ENCODE measurements at regions not wholly inside any gene's neighbourhood (a gene's known extent, or its start where the extent isn't known, plus 50 kb on each side); places are given as distances from the start of the nearest gene placed in this dataset.
"Not testable (repeated sequence)": the region's sequence is repeated elsewhere in the genome, so short reads cannot be mapped to it uniquely, and the experiment has no call there.

- no peak overlapping the region for H3K4me3 ChIP-seq
- H3K36me3 ChIP-seq = no peaks in the 10 kb centered on the region
- intact Hi-C loops (cut with DNase I; ENCODE audit: low total_unique reads) (no loop called here), in situ Hi-C loops (cut with MboI; ENCODE audit: low pct_ligation_motif_present in 1 of 4, low pct_unique_long_range_greater_than_20kb in 1 of 4, low sequenced_read_pairs in 3 of 4) (no loop called here)
- no peaks in the 10 kb centered on the region for H3K27me3 ChIP-seq
- WGBS, 2 donors (ENCODE audit: low coverage in 1 of 2) = 73 to 85% methylated on average over 2 to 6 of the region's 6 CpGs
- no peak overlapping the region for H3K27ac ChIP-seq
- H3K4me1 ChIP-seq = no peaks in the 10 kb centered on the region
- H3K9me3 ChIP-seq = no peaks in the 10 kb centered on the region
- DNase-seq = no peak
- no peak for TF ChIP-seq CTCF (IDR thresholded peaks at IDR 0.05)
- no peak for TF ChIP-seq POLR2A (IDR thresholded peaks at IDR 0.05)
- TF ChIP-seq POLR2AphosphoS5 (IDR thresholded peaks at IDR 0.05) = no peak
- no peak for TF ChIP-seq EP300 (IDR thresholded peaks at IDR 0.05; ENCODE audit: low read depth)
These were observed 163.3 kb upstream of the THBS1 start for GRCh38 chr15:39417366-39418134.

- no peaks in the 10 kb centered on the region for H3K27me3 ChIP-seq
These were observed 161.2 kb upstream of the THBS1 start for GRCh38 chr15:39419651-39420050.

GRCh38 chr15:39420123-39420852 is 160.6 kb upstream of the THBS1 start:
- H3K27me3 ChIP-seq; H3K27ac ChIP-seq; H3K4me1 ChIP-seq; H3K9me3 ChIP-seq; DNase-seq; H3K4me3 ChIP-seq; intact Hi-C loops (cut with DNase I; ENCODE audit: low total_unique reads); in situ Hi-C loops (cut with MboI; ENCODE audit: low pct_ligation_motif_present in 1 of 4, low pct_unique_long_range_greater_than_20kb in 1 of 4, low sequenced_read_pairs in 3 of 4); H3K36me3 ChIP-seq: not testable (repeated sequence)
- 75 to 76% methylated on average over 6 to 15 of the region's 19 CpGs for WGBS, 2 donors (ENCODE audit: low coverage in 1 of 2)

More at GRCh38 chr15:39419651-39420050, 161.2 kb upstream of the THBS1 start:
- TF ChIP-seq CTCF (IDR thresholded peaks at IDR 0.05) (no peak), EP300 (IDR thresholded peaks at IDR 0.05; ENCODE audit: low read depth) (no peak), POLR2AphosphoS5 (IDR thresholded peaks at IDR 0.05) (no peak), POLR2A (IDR thresholded peaks at IDR 0.05) (no peak)
- H3K4me3 ChIP-seq = no peak overlapping the region
- H3K36me3 ChIP-seq = no peaks in the 10 kb centered on the region
- intact Hi-C loops (cut with DNase I; ENCODE audit: low total_unique reads) = no loop called here
- WGBS, 2 donors (ENCODE audit: low coverage in 1 of 2) = 79 to 84% methylated on average over 2 to 3 of the region's 3 CpGs
- no peaks in the 10 kb centered on the region for H3K9me3 ChIP-seq
- in situ Hi-C loops (cut with MboI; ENCODE audit: low pct_ligation_motif_present in 1 of 4, low pct_unique_long_range_greater_than_20kb in 1 of 4, low sequenced_read_pairs in 3 of 4) = no loop called here
- no peak for DNase-seq
- no peak overlapping the region for H3K27ac ChIP-seq
- no peaks in the 10 kb centered on the region for H3K4me1 ChIP-seq

GRCh38 chr15:39420853-39421192 is 160.1 kb upstream of the THBS1 start:
- H3K4me1 ChIP-seq; H3K27ac ChIP-seq; H3K36me3 ChIP-seq; H3K27me3 ChIP-seq; H3K9me3 ChIP-seq; intact Hi-C loops (cut with DNase I; ENCODE audit: low total_unique reads); DNase-seq; in situ Hi-C loops (cut with MboI; ENCODE audit: low pct_ligation_motif_present in 1 of 4, low pct_unique_long_range_greater_than_20kb in 1 of 4, low sequenced_read_pairs in 3 of 4); H3K4me3 ChIP-seq: not testable (repeated sequence)
- WGBS, 2 donors (ENCODE audit: low coverage in 1 of 2) = 79% methylated on average over 9 of the region's 14 CpGs; no CpG with 5 or more reads in 1 of the 2 donors

- 55 to 58% methylated on average over 3 to 19 of the region's 19 CpGs for WGBS, 2 donors (ENCODE audit: low coverage in 1 of 2)
- H3K36me3 ChIP-seq = no peaks in the 10 kb centered on the region
- TF ChIP-seq POLR2AphosphoS5 (IDR thresholded peaks at IDR 0.05) = peak in 1 of 3 donors; percentile 16
- peak; percentile 58 for TF ChIP-seq EP300 (IDR thresholded peaks at IDR 0.05; ENCODE audit: low read depth)
- no peak for TF ChIP-seq CTCF (IDR thresholded peaks at IDR 0.05)
- TF ChIP-seq POLR2A (IDR thresholded peaks at IDR 0.05) = no peak
- intact Hi-C loops (cut with DNase I; ENCODE audit: low total_unique reads) = no loop called here
- no peaks in the 10 kb centered on the region for H3K9me3 ChIP-seq
- peak overlapping the region in 1 of 4 donors; percentile 30 for H3K27ac ChIP-seq
- in situ Hi-C loops (cut with MboI; ENCODE audit: low pct_ligation_motif_present in 1 of 4, low pct_unique_long_range_greater_than_20kb in 1 of 4, low sequenced_read_pairs in 3 of 4) = no loop called here
- peak; percentile 38 for DNase-seq
- H3K27me3 ChIP-seq = no peaks in the 10 kb centered on the region
- H3K4me1 ChIP-seq = peaks cover 0 to 9% (median 8%) of the 10 kb centered on the region in 4 donors
- H3K4me3 ChIP-seq = no peak overlapping the region
These were observed 154.0 kb upstream of the THBS1 start for GRCh38 chr15:39426552-39427532.

Measured in transverse colon (tissue), 4 donors.